GM23338 (cell line): ENCODE measurements at regions not wholly inside any gene's neighbourhood (a gene's known extent, or its start where the extent isn't known, plus 50 kb on each side); places are given as distances from the start of the nearest gene placed in this dataset.

Experiments used
- ATAC-seq: fragments of 200-7000 bp; cut with Tn5 transposase; 3 replicates; pipeline ENCODE4 v1.9.1; 2020
- DNase-seq: peaks from one replicate; pipeline ENCODE4 v3.0.0-alpha.2; 2015; ENCODE audit warnings: low spot score
- H2AFZ ChIP-seq: fragments of 200-600 bp; sonication (generic); 2 replicates; pipeline ENCODE4 v1.8.0; 2016; ENCODE audit warnings: antibody characterized with exemption, mild to moderate bottlenecking, moderate library complexity
- H3F3A ChIP-seq: fragments of 200-600 bp; sonication (generic); replicated peaks from 2 replicates; pipeline ENCODE4 v1.8.0; 2017; ENCODE audit warnings: antibody characterized with exemption, mixed run types, low read depth
- H3K27ac ChIP-seq: fragments of 200-600 bp; sonication (generic); 2 replicates; pipeline ENCODE4 v1.6.1; 2016; ENCODE audit warnings: low read depth
- H3K27me3 ChIP-seq: fragments of 200-600 bp; sonication (generic); 2 replicates; pipeline ENCODE4 v1.8.0; 2016; ENCODE audit warnings: mild to moderate bottlenecking, mixed run types, moderate library complexity; ENCODE audit not compliant: insufficient read depth
- H3K36me3 ChIP-seq: fragments of 200-600 bp; sonication (generic); 2 replicates; pipeline ENCODE4 v1.8.0; 2016; ENCODE audit warnings: mild to moderate bottlenecking; ENCODE audit not compliant: insufficient read depth
- H3K4me1 ChIP-seq: fragments of 200-600 bp; sonication (generic); 2 replicates; pipeline ENCODE4 v1.8.0; 2016; ENCODE audit warnings: mild to moderate bottlenecking, moderate library complexity; ENCODE audit not compliant: insufficient read depth
- H3K4me2 ChIP-seq: fragments of 200-600 bp; sonication (generic); 2 replicates; pipeline ENCODE4 v1.7.1; 2017; ENCODE audit warnings: mixed run types
- H3K4me3 ChIP-seq: fragments of 200-600 bp; sonication (generic); 2 replicates; pipeline ENCODE4 v1.6.1; 2016; ENCODE audit warnings: mixed run types
- H3K79me2 ChIP-seq: fragments of 200-600 bp; sonication (generic); replicated peaks from 2 replicates; pipeline ENCODE4 v1.8.0; 2017; ENCODE audit warnings: mild to moderate bottlenecking; ENCODE audit not compliant: insufficient read depth
- H3K9me2 ChIP-seq: fragments of 200-600 bp; sonication (generic); 2 replicates; pipeline ENCODE4 v1.8.0; 2017; ENCODE audit not compliant: insufficient read depth
- H4K20me1 ChIP-seq: fragments of 200-600 bp; sonication (generic); replicated peaks from 2 replicates; pipeline ENCODE4 v1.8.0; 2017; ENCODE audit warnings: mild to moderate bottlenecking; ENCODE audit not compliant: insufficient read depth
- H3K27ac Mint-ChIP-seq: 2 replicates; pipeline ENCODE4 v1.8.0; 2020; ENCODE audit warnings: inconsistent platforms, mild to moderate bottlenecking, moderate library complexity, mixed read lengths
- H3K27me3 Mint-ChIP-seq: 3 replicates; pipeline ENCODE4 v1.8.0; 2022; ENCODE audit warnings: low read depth, mild to moderate bottlenecking, moderate library complexity, mixed read lengths, inconsistent platforms; ENCODE audit not compliant: insufficient read depth, poor library complexity
- H3K36me3 Mint-ChIP-seq: 3 replicates; pipeline ENCODE4 v1.8.0; 2021; ENCODE audit warnings: low read depth, mild to moderate bottlenecking, inconsistent platforms, moderate library complexity, mixed read lengths
- H3K4me1 Mint-ChIP-seq: 3 replicates; pipeline ENCODE4 v1.8.0; 2020; ENCODE audit warnings: mild to moderate bottlenecking, inconsistent platforms, mixed read lengths
- H3K4me3 Mint-ChIP-seq: 3 replicates; pipeline ENCODE4 v1.8.0; 2021; ENCODE audit warnings: moderate library complexity, mild to moderate bottlenecking, inconsistent platforms, mixed read lengths
- H3K9me3 Mint-ChIP-seq: 3 replicates; pipeline ENCODE4 v1.8.0; 2020; ENCODE audit warnings: moderate library complexity, mild to moderate bottlenecking, inconsistent platforms, mixed read lengths
- CREB1 ChIP-seq: fragments of 250-450 bp; sonication (Bioruptor Pico); IDR thresholded peaks from 2 replicates; pipeline ENCODE4 v1.5.0; 2020; ENCODE audit warnings: low read depth, mild to moderate bottlenecking, moderate library complexity
- CTCF ChIP-seq, 2 experiments: fragments of 200-600 bp in 1 of 2; sonication (generic) in 1 of 2; conservative IDR thresholded peaks; 2 replicates each; pipeline versions ENCODE4 v1.5.1 to v1.6.1; 2016 to 2017; ENCODE audit warnings: antibody characterized with exemption in 2 of 2, low read depth in 2 of 2, mild to moderate bottlenecking in 2 of 2, moderate library complexity in 1 of 2
- EZH2 ChIP-seq: fragments of 200-600 bp; sonication (generic); IDR thresholded peaks from one replicate; pipeline ENCODE4 v1.8.0; 2017; ENCODE audit warnings: antibody characterized with exemption, mild to moderate bottlenecking, low read depth; ENCODE audit not compliant: unreplicated experiment
- EZH2phosphoT487 ChIP-seq: fragments of 200-600 bp; sonication (generic); IDR thresholded peaks from one replicate; pipeline ENCODE4 v1.8.1; 2018; ENCODE audit warnings: antibody characterized with exemption; ENCODE audit not compliant: unreplicated experiment
- JUNB ChIP-seq: IDR thresholded peaks from one replicate; pipeline ENCODE4 v1.6.1; 2016; ENCODE audit warnings: antibody characterized with exemption; ENCODE audit not compliant: unreplicated experiment
- NANOG ChIP-seq: IDR thresholded peaks from 2 replicates; pipeline ENCODE4 v1.6.1; 2016; ENCODE audit warnings: antibody characterized with exemption, borderline replicate concordance
- POLR2AphosphoS5 ChIP-seq: IDR thresholded peaks from 2 replicates; pipeline ENCODE4 v1.6.1; 2016; ENCODE audit warnings: antibody characterized with exemption, low read depth
- STAT1 ChIP-seq: IDR thresholded peaks from one replicate; pipeline ENCODE4 v1.6.1; 2016; ENCODE audit warnings: antibody characterized with exemption; ENCODE audit not compliant: unreplicated experiment
- ZNF114 ChIP-seq: fragments of 250-450 bp; sonication (Bioruptor Pico); IDR thresholded peaks from 2 replicates; pipeline ENCODE4 v1.5.0; 2020; ENCODE audit warnings: mild to moderate bottlenecking, moderate library complexity
- ZNF331 ChIP-seq: fragments of 250-450 bp; sonication (Bioruptor Pico); IDR thresholded peaks from 2 replicates; pipeline ENCODE4 v1.5.0; 2020; ENCODE audit warnings: low read depth, mild to moderate bottlenecking, moderate library complexity
- ZNF462 ChIP-seq: fragments of 250-450 bp; sonication (Bioruptor Pico); IDR thresholded peaks from 2 replicates; pipeline ENCODE4 v1.5.0; 2020; ENCODE audit warnings: mild to moderate bottlenecking, moderate library complexity
- TF ChIP-seq, protein P1 (sequence below): IDR thresholded peaks from 2 replicates; pipeline ENCODE4 v1.6.1; 2016; ENCODE audit warnings: antibody characterized with exemption
- TF ChIP-seq, protein P2 (sequence below): IDR thresholded peaks from one replicate; pipeline ENCODE4 v1.6.1; 2018; ENCODE audit warnings: antibody characterized with exemption; ENCODE audit not compliant: unreplicated experiment

GRCh38 chrX:117768861-117769604 is 347.6 kb downstream of the KLHL13 start (continued):
- TF ChIP-seq CTCF (conservative IDR thresholded peaks at IDR 0.05; ENCODE audit: low read depth in 2 of 2) (no peak), JUNB (no peak), POLR2AphosphoS5 (no peak), NANOG (no peak), ZNF114 (no peak), STAT1 (no peak), EZH2 (no peak), ZNF331 (no peak), CREB1 (CRISPR knock-in tag) (no peak)
- TF ChIP-seq, protein P1, sequence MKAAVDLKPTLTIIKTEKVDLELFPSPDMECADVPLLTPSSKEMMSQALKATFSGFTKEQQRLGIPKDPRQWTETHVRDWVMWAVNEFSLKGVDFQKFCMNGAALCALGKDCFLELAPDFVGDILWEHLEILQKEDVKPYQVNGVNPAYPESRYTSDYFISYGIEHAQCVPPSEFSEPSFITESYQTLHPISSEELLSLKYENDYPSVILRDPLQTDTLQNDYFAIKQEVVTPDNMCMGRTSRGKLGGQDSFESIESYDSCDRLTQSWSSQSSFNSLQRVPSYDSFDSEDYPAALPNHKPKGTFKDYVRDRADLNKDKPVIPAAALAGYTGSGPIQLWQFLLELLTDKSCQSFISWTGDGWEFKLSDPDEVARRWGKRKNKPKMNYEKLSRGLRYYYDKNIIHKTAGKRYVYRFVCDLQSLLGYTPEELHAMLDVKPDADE, result no peak
- TF ChIP-seq, protein P2, sequence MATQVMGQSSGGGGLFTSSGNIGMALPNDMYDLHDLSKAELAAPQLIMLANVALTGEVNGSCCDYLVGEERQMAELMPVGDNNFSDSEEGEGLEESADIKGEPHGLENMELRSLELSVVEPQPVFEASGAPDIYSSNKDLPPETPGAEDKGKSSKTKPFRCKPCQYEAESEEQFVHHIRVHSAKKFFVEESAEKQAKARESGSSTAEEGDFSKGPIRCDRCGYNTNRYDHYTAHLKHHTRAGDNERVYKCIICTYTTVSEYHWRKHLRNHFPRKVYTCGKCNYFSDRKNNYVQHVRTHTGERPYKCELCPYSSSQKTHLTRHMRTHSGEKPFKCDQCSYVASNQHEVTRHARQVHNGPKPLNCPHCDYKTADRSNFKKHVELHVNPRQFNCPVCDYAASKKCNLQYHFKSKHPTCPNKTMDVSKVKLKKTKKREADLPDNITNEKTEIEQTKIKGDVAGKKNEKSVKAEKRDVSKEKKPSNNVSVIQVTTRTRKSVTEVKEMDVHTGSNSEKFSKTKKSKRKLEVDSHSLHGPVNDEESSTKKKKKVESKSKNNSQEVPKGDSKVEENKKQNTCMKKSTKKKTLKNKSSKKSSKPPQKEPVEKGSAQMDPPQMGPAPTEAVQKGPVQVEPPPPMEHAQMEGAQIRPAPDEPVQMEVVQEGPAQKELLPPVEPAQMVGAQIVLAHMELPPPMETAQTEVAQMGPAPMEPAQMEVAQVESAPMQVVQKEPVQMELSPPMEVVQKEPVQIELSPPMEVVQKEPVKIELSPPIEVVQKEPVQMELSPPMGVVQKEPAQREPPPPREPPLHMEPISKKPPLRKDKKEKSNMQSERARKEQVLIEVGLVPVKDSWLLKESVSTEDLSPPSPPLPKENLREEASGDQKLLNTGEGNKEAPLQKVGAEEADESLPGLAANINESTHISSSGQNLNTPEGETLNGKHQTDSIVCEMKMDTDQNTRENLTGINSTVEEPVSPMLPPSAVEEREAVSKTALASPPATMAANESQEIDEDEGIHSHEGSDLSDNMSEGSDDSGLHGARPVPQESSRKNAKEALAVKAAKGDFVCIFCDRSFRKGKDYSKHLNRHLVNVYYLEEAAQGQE, result no peak

DNA sequence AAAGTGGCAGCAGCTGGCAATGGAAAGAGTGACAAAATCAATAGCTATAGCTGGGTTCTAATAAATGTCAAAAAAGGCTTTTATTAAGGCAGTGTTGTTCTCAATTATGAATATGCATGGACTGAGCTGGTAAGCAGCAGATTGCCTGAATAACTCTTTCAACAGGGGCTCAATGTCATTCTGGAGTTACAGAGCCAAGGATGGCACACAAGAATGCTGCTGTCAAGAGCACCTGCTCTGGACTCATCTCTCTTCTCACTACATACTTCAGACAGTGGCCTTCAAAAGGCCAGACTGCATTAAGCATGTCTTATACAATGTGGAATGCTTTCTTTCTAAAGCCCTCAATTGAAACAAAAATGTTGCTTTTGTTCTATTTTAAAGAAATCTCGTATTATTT is 351.4 kb downstream of the KLHL13 start:
- Histone ChIP-seq H4K20me1 (no peaks in the 10 kb centered on the region), H3K79me2 (no peaks in the 10 kb centered on the region), H3K4me2 (no peak overlapping the region), H3F3A (no peaks in the 10 kb centered on the region), H3K27ac (no peak overlapping the region), H3K9me2 (no peaks in the 10 kb centered on the region), H3K4me1 (no peaks in the 10 kb centered on the region), H2AFZ (no peak overlapping the region), H3K4me3 (no peak overlapping the region), H3K36me3 (no peaks in the 10 kb centered on the region), H3K27me3 (no peaks in the 10 kb centered on the region)
- Mint-ChIP-seq H3K36me3 (peaks cover 7% of the 10 kb centered on the region; the same call in 2 of the 3 replicates), H3K27ac (no peak overlapping the region), H3K9me3 (peaks cover 17% of the 10 kb centered on the region; the same call in 2 of the 3 replicates), H3K4me3 (no peak overlapping the region), H3K4me1 (no peaks in the 10 kb centered on the region), H3K27me3 (no peaks in the 10 kb centered on the region)
- ATAC-seq (no peak), DNase-seq (no peak)
- TF ChIP-seq ZNF462 (CRISPR knock-in tag) (no peak), STAT1 (no peak), EZH2phosphoT487 (no peak)
